GM21825 (cell line): ENCODE measurements at regions not wholly inside any gene's neighbourhood (a gene's known extent, or its start where the extent isn't known, plus 50 kb on each side); places are given as distances from the start of the nearest gene placed in this dataset.
"Not testable (repeated sequence)": the region's sequence is repeated elsewhere in the genome, so short reads cannot be mapped to it uniquely, and the experiment has no call there.

Experiments used
- ATAC-seq: cut with Tn5 transposase; IDR thresholded peaks from one replicate; pipeline ENCODE4 v1.9.1; 2021; ENCODE audit warnings: mild to moderate bottlenecking, moderate library complexity; ENCODE audit not compliant: unreplicated experiment

GRCh38 chr17:77631307-77631706, 327.2 kb upstream of the TNRC6C start:
- ATAC-seq, result no peak

- ATAC-seq, result no peak
These were observed 325.9 kb upstream of the TNRC6C start for GRCh38 chr17:77632619-77633018.

GRCh38 chr17:77634710-77635109, 323.8 kb upstream of the TNRC6C start:
- peak; percentile 69 for ATAC-seq

- ATAC-seq, result no peak
These were observed 323.3 kb upstream of the TNRC6C start for GRCh38 chr17:77635176-77635575.

- ATAC-seq, result not testable (repeated sequence)
These were observed 322.7 kb upstream of the TNRC6C start for GRCh38 chr17:77635785-77636184.

- no peak for ATAC-seq
These were observed 321.4 kb upstream of the TNRC6C start for GRCh38 chr17:77636835-77637817.

GRCh38 chr17:77637818-77638575, 320.5 kb upstream of the TNRC6C start:
- no peak for ATAC-seq

GRCh38 chr17:77640252-77640651, 318.3 kb upstream of the TNRC6C start:
- no peak for ATAC-seq

GRCh38 chr17:77640916-77641605, 317.4 kb upstream of the TNRC6C start:
- ATAC-seq, result no peak

GRCh38 chr17:77641718-77642117, 316.8 kb upstream of the TNRC6C start:
- no peak for ATAC-seq

- no peak for ATAC-seq
These were observed 314.1 kb upstream of the TNRC6C start for GRCh38 chr17:77644181-77645071.

- no peak for ATAC-seq
These were observed 313.1 kb upstream of the TNRC6C start for GRCh38 chr17:77645072-77646045.

- no peak for ATAC-seq
These were observed 312.5 kb upstream of the TNRC6C start for GRCh38 chr17:77646046-77646430.

GRCh38 chr17:77647531-77647930, 311.0 kb upstream of the TNRC6C start:
- ATAC-seq, result no peak

- ATAC-seq, result no peak
These were observed 308.7 kb upstream of the TNRC6C start for GRCh38 chr17:77649717-77650211.

GRCh38 chr17:77651988-77652387, 306.5 kb upstream of the TNRC6C start:
- ATAC-seq, result no peak

- ATAC-seq, result no peak
These were observed 304.2 kb upstream of the TNRC6C start for GRCh38 chr17:77654296-77654695.

GRCh38 chr17:77654850-77655249, 303.7 kb upstream of the TNRC6C start:
- ATAC-seq, result no peak

- ATAC-seq, result no peak
These were observed 302.4 kb upstream of the TNRC6C start for GRCh38 chr17:77656054-77656453.
